Neural cell (in vitro differentiated cells): ENCODE measurements at regions not wholly inside any gene's neighbourhood (a gene's known extent, or its start where the extent isn't known, plus 50 kb on each side); places are given as distances from the start of the nearest gene placed in this dataset.

Experiments used
- H2AFZ ChIP-seq: fragments of 200-600, 300-800 bp; sonication (generic), shearing (Covaris generic); 2 replicates; pipeline ENCODE4 v1.6.0; 2014; ENCODE audit warnings: low read depth, mild to moderate bottlenecking, antibody characterized with exemption, low read length, moderate library complexity
- H3F3A ChIP-seq: fragments of 200-600 bp; shearing (Covaris generic); 2 replicates; pipeline ENCODE4 v1.6.1; 2016; ENCODE audit warnings: mild to moderate bottlenecking, moderate library complexity, mixed read lengths, antibody characterized with exemption, low read length; ENCODE audit not compliant: insufficient read depth, poor library complexity, severe bottlenecking
- H3K27ac ChIP-seq: fragments of 200-600, 300-800 bp; sonication (generic), shearing (Covaris generic); 2 replicates; pipeline ENCODE4 v1.5.1; 2014; ENCODE audit warnings: mild to moderate bottlenecking, low read length, moderate library complexity
- H3K27me3 ChIP-seq: fragments of 300-800, 200-600 bp; sonication (generic), shearing (Covaris generic); 2 replicates; pipeline ENCODE4 v1.6.0; 2014; ENCODE audit warnings: mild to moderate bottlenecking, low read depth, low read length, moderate library complexity; ENCODE audit not compliant: insufficient read depth
- H3K36me3 ChIP-seq: fragments of 300-800, 200-600 bp; sonication (generic), shearing (Covaris generic); 2 replicates; pipeline ENCODE4 v1.5.1; 2014; ENCODE audit warnings: mild to moderate bottlenecking, antibody characterized with exemption, low read length, moderate library complexity; ENCODE audit not compliant: insufficient read depth
- H3K4me2 ChIP-seq: fragments of 300-800, 200-600 bp; sonication (generic), shearing (Covaris generic); 2 replicates; pipeline ENCODE4 v1.6.0; 2014; ENCODE audit warnings: mild to moderate bottlenecking, low read length
- H3K4me3 ChIP-seq: fragments of 300-800, 200-600 bp; sonication (generic), shearing (Covaris generic); 2 replicates; pipeline ENCODE4 v1.5.1; 2014; ENCODE audit warnings: mild to moderate bottlenecking, low read length, moderate library complexity
- H3K79me2 ChIP-seq: fragments of 200-600 bp; shearing (Covaris generic); replicated peaks from 2 replicates; pipeline ENCODE4 v1.6.0; 2014; ENCODE audit warnings: mild to moderate bottlenecking, low read length, moderate library complexity; ENCODE audit not compliant: insufficient read depth
- H3K9ac ChIP-seq: fragments of 300-800, 200-600 bp; sonication (generic), shearing (Covaris generic); 2 replicates; pipeline ENCODE4 v1.6.1; 2016; ENCODE audit warnings: mild to moderate bottlenecking, low read length, mixed read lengths
- H3K9me2 ChIP-seq: fragments of 200-600 bp; shearing (Covaris generic); 2 replicates; pipeline ENCODE4 v1.6.1; 2016; ENCODE audit warnings: mild to moderate bottlenecking, low read length, mixed read lengths; ENCODE audit not compliant: insufficient read depth
- H3K9me3 ChIP-seq: fragments of 200-600, 300-800 bp; sonication (generic), shearing (Covaris generic); 2 replicates; pipeline ENCODE4 v1.6.1; 2016; ENCODE audit warnings: mild to moderate bottlenecking, mixed run types, low read length, moderate library complexity, mixed read lengths
- H4K20me1 ChIP-seq: fragments of 200-600 bp; shearing (Covaris generic); 2 replicates; pipeline ENCODE4 v1.6.1; 2016; ENCODE audit warnings: mild to moderate bottlenecking, mixed run types; ENCODE audit not compliant: insufficient read depth
- EP300 ChIP-seq: fragments of 450-650 bp; conservative IDR thresholded peaks from 2 replicates; pipeline ENCODE4 v1.6.1; 2014; ENCODE audit warnings: antibody characterized with exemption, mild to moderate bottlenecking, moderate library complexity; ENCODE audit not compliant: poor library complexity, severe bottlenecking
- EZH2 ChIP-seq: fragments of 200-600, 300-800 bp; shearing (Covaris generic), sonication (generic); IDR thresholded peaks from 2 replicates; pipeline ENCODE4 v1.6.1; 2014; ENCODE audit warnings: antibody characterized with exemption, low read length, borderline replicate concordance, mild to moderate bottlenecking; ENCODE audit not compliant: insufficient read depth, poor library complexity, severe bottlenecking
- MXI1 ChIP-seq: fragments of 450-650 bp; conservative IDR thresholded peaks from 2 replicates; pipeline ENCODE4 v1.6.1; 2014; ENCODE audit warnings: antibody characterized with exemption, mild to moderate bottlenecking; ENCODE audit not compliant: poor library complexity, severe bottlenecking
- POLR2AphosphoS5 ChIP-seq: IDR thresholded peaks from 2 replicates; pipeline ENCODE4 v1.6.1; 2012
- RAD21 ChIP-seq: fragments of 450-650 bp; conservative IDR thresholded peaks from 2 replicates; pipeline ENCODE4 v1.6.1; 2014; ENCODE audit warnings: antibody characterized with exemption, mild to moderate bottlenecking, moderate library complexity
- SMC3 ChIP-seq: fragments of 450-650 bp; conservative IDR thresholded peaks from 2 replicates; pipeline ENCODE4 v1.6.1; 2014; ENCODE audit warnings: antibody characterized with exemption, mild to moderate bottlenecking, moderate library complexity; ENCODE audit not compliant: poor library complexity
- TAF1 ChIP-seq: IDR thresholded peaks from 2 replicates; pipeline ENCODE4 v1.6.1; 2012; ENCODE audit warnings: low read depth
- TF ChIP-seq, protein P1 (sequence below): fragments of 450-650 bp; IDR thresholded peaks from 2 replicates; pipeline ENCODE4 v1.5.1; 2014; ENCODE audit warnings: antibody characterized with exemption, mild to moderate bottlenecking, moderate library complexity; ENCODE audit not compliant: poor library complexity, severe bottlenecking
- TF ChIP-seq, protein P2 (sequence below): IDR thresholded peaks from 2 replicates; pipeline ENCODE4 v1.6.1; 2012; ENCODE audit warnings: borderline replicate concordance

DNA sequence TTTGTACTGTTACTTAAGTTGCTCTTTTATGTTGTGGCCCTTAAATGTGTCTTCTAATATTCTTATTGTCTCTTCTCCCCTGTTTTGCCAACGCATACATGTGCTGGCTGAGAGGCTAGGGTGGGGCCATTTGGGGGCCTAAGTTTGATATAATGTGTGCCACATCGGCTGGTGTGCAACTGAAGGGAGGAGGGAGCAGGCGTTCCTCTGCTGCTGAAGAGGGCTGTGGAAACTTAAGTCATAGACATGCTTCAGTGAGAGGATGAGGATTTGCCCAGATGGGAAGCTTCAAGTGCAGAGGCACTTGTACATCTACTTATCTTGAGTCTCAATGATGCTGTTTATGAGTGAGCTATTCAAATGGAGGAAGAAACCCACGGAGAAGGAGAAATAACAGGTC is 630.6 kb downstream of the LMO4 start:
- Histone ChIP-seq H3K36me3 (no peaks in the 10 kb centered on the region), H3K27me3 (no peaks in the 10 kb centered on the region), H3K9ac (no peak overlapping the region), H3K27ac (no peak overlapping the region), H3K4me2 (no peak overlapping the region), H3K9me2 (no peaks in the 10 kb centered on the region), H3K79me2 (no peaks in the 10 kb centered on the region), H3F3A (no peaks in the 10 kb centered on the region), H3K9me3 (no peaks in the 10 kb centered on the region), H2AFZ (no peak overlapping the region), H3K4me3 (no peak overlapping the region), H4K20me1 (no peaks in the 10 kb centered on the region)
- TF ChIP-seq POLR2AphosphoS5: no peak
- TF ChIP-seq EP300: no peak
- no peak for TF ChIP-seq RAD21
- TF ChIP-seq MXI1: no peak

DNA sequence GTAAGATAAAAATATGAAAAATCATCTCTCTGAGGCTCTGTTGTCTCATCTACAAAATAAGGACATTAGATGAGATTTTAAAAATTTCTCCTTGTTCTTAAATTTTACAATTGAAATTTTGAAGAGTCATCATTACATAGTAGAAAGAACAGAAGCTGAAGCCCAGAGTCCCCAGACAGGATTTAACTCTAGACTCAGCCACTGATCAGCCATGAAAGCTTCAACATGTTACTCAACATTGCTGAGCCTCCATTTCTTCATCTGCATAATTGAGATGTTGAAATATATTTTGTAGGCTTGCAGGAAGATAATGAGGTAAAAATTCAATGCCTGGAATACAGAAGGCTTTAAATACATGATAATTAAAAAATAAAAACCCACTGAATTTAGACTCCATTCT is 633.3 kb downstream of the LMO4 start:
- H3F3A ChIP-seq: no peaks in the 10 kb centered on the region
- no peaks in the 10 kb centered on the region for H3K27me3 ChIP-seq
- H3K79me2 ChIP-seq: no peaks in the 10 kb centered on the region
- TF ChIP-seq EZH2 (no peak), POLR2AphosphoS5 (no peak), MXI1 (no peak), RAD21 (no peak), EP300 (no peak), TAF1 (no peak), SMC3 (no peak)
- TF ChIP-seq, protein P1, sequence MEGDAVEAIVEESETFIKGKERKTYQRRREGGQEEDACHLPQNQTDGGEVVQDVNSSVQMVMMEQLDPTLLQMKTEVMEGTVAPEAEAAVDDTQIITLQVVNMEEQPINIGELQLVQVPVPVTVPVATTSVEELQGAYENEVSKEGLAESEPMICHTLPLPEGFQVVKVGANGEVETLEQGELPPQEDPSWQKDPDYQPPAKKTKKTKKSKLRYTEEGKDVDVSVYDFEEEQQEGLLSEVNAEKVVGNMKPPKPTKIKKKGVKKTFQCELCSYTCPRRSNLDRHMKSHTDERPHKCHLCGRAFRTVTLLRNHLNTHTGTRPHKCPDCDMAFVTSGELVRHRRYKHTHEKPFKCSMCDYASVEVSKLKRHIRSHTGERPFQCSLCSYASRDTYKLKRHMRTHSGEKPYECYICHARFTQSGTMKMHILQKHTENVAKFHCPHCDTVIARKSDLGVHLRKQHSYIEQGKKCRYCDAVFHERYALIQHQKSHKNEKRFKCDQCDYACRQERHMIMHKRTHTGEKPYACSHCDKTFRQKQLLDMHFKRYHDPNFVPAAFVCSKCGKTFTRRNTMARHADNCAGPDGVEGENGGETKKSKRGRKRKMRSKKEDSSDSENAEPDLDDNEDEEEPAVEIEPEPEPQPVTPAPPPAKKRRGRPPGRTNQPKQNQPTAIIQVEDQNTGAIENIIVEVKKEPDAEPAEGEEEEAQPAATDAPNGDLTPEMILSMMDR: no peak
- TF ChIP-seq, protein P2, sequence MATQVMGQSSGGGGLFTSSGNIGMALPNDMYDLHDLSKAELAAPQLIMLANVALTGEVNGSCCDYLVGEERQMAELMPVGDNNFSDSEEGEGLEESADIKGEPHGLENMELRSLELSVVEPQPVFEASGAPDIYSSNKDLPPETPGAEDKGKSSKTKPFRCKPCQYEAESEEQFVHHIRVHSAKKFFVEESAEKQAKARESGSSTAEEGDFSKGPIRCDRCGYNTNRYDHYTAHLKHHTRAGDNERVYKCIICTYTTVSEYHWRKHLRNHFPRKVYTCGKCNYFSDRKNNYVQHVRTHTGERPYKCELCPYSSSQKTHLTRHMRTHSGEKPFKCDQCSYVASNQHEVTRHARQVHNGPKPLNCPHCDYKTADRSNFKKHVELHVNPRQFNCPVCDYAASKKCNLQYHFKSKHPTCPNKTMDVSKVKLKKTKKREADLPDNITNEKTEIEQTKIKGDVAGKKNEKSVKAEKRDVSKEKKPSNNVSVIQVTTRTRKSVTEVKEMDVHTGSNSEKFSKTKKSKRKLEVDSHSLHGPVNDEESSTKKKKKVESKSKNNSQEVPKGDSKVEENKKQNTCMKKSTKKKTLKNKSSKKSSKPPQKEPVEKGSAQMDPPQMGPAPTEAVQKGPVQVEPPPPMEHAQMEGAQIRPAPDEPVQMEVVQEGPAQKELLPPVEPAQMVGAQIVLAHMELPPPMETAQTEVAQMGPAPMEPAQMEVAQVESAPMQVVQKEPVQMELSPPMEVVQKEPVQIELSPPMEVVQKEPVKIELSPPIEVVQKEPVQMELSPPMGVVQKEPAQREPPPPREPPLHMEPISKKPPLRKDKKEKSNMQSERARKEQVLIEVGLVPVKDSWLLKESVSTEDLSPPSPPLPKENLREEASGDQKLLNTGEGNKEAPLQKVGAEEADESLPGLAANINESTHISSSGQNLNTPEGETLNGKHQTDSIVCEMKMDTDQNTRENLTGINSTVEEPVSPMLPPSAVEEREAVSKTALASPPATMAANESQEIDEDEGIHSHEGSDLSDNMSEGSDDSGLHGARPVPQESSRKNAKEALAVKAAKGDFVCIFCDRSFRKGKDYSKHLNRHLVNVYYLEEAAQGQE: no peak
- no peak overlapping the region for H3K27ac ChIP-seq
- H3K4me3 ChIP-seq: no peak overlapping the region
- no peaks in the 10 kb centered on the region for H3K9me2 ChIP-seq
- H3K4me2 ChIP-seq: no peak overlapping the region
- no peak overlapping the region for H2AFZ ChIP-seq
- H3K36me3 ChIP-seq: no peaks in the 10 kb centered on the region
- no peaks in the 10 kb centered on the region for H3K9me3 ChIP-seq
- H3K9ac ChIP-seq: no peak overlapping the region
- H4K20me1 ChIP-seq: no peaks in the 10 kb centered on the region

DNA sequence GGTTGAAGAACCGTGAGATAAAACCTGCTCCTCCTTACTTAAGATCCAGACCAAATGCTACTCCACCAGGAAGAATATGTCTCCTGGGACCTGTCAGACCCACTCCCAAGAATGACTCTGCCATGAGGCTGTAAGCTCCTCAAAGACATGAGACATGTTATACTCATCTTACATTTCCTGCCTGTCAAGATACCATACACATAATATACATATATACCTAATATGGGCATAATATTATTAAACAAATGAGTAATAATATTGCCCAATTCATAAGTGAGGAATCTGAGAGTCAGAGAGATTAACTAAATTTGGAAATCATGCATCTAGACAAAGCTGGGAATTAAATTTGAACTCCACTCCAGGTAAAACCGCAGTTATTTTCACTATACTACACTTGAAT is 634.9 kb downstream of the LMO4 start:
- Histone ChIP-seq H2AFZ (no peak overlapping the region), H3K4me3 (no peak overlapping the region), H3K27me3 (no peaks in the 10 kb centered on the region), H3K27ac (no peak overlapping the region), H3K36me3 (no peaks in the 10 kb centered on the region), H3K9ac (no peak overlapping the region), H3K4me2 (no peak overlapping the region), H4K20me1 (no peaks in the 10 kb centered on the region), H3K9me2 (no peaks in the 10 kb centered on the region), H3K9me3 (no peaks in the 10 kb centered on the region), H3K79me2 (no peaks in the 10 kb centered on the region), H3F3A (no peaks in the 10 kb centered on the region)
- TF ChIP-seq RAD21 (no peak), EZH2 (no peak), SMC3 (no peak), EP300 (no peak), MXI1 (no peak), POLR2AphosphoS5 (no peak), TAF1 (no peak)
- TF ChIP-seq, protein P1: no peak
- TF ChIP-seq, protein P2: no peak
